ENCODE measurements at regions not wholly inside any gene's neighbourhood (a gene's known extent, or its start where the extent isn't known, plus 50 kb on each side); places are given as distances from the start of the nearest gene placed in this dataset.

DNA sequence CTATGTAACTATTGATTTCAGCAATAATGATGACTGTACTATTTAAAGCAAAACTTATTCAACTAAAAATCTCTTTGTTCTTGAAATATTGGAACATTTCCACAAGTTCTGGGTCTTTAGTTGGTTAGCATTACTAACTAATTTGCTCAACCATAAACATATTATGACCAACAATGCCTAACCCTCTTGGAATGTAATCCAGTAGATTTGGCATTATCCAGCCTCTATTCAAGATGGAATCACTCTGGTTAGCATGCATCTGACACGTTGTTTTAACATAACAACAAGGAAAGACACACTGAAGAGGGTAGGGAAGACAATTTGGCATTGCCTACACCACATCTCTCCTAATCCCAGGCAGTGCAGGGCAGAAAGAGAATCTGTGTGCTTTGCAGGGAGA, 941.3 kb upstream of the PCDH20 start:
- no peaks in the 10 kb centered on the region for H3K27me3 Mint-ChIP-seq (ENCODE audit: low read depth, unreplicated experiment)
- H3K9me3 Mint-ChIP-seq (ENCODE audit: unreplicated experiment) = no peaks in the 10 kb centered on the region
- H3K4me1 ChIP-seq (ENCODE audit: insufficient read depth, low read length) = no peaks in the 10 kb centered on the region
- no peaks in the 10 kb centered on the region for H3K79me2 ChIP-seq (ENCODE audit: insufficient read depth, low read length)
- TF ChIP-seq EZH2 (IDR thresholded peaks at IDR 0.05; ENCODE audit: insufficient read depth, low read length) (no peak), CTCF (IDR thresholded peaks at IDR 0.05; ENCODE audit: insufficient read depth, low read depth, low read length) (no peak)
- H3K27ac Mint-ChIP-seq (ENCODE audit: unreplicated experiment) = no peak overlapping the region
- H3K9ac ChIP-seq (ENCODE audit: low read length) = no peak overlapping the region
- no peaks in the 10 kb centered on the region for H3K36me3 Mint-ChIP-seq (ENCODE audit: low read depth, unreplicated experiment)
- H3K27ac ChIP-seq (ENCODE audit: low read depth, low read length) = no peak overlapping the region
- FAIRE-seq = no peak
- H2AFZ ChIP-seq (ENCODE audit: low read depth, low read length) = no peak overlapping the region
- no peaks in the 10 kb centered on the region for H3K4me1 Mint-ChIP-seq (ENCODE audit: low read depth, unreplicated experiment)
- no peak overlapping the region for H3K4me2 ChIP-seq (ENCODE audit: low read length)
- no peaks in the 10 kb centered on the region for H3K9me3 ChIP-seq (ENCODE audit: insufficient read depth, low read depth, low read length)
- no peak overlapping the region for H3K4me3 ChIP-seq (ENCODE audit: insufficient read depth, low read depth, low read length)
- H3K36me3 ChIP-seq (ENCODE audit: insufficient read depth, low read length) = no peaks in the 10 kb centered on the region
- no peak for DNase-seq (ENCODE audit: low read depth)
- H4K20me1 ChIP-seq (ENCODE audit: insufficient read depth, low read length) = no peaks in the 10 kb centered on the region
- H3K4me3 Mint-ChIP-seq (ENCODE audit: unreplicated experiment) = no peak overlapping the region
- no peaks in the 10 kb centered on the region for H3K27me3 ChIP-seq (ENCODE audit: insufficient read depth, low read length)

DNA sequence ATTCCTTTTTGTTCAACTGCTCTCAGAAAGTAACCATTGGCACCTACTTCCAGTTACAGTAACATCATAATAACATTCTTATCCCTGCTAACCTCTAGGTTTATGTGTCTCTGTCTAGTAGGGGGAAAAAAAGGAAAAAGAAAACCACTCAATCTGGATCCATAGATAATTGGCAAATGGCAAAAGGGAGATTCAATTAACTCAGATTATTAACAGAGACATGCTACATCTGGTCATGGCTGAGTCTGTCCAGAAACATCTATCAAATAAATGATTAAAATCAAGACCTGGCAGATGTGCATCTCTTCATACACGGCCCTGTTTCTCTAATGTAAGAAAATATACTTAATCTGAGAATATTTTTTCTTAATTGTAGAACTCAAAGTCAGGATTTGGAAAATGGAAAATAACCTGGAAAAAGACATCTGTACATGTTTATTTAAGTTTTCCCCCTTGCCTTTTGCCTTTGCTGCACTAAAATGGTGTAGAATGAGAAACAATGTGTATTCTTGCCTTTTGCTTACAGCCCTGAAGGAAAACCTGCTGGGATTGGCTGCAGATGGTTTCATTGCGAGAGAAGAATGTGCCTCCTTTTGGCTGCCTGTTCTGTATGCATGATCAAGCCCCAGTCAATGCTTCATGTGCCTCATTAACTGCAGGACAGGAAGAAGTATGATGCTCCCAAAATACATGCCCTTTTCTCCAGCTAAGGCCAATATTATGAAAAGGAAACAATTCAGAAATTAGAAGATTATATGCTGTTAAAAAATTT, 921.6 kb upstream of the PCDH20 start:
- FAIRE-seq (no peak), DNase-seq (ENCODE audit: low read depth) (no peak)
- H3K4me1 ChIP-seq (ENCODE audit: insufficient read depth, low read length) = no peaks in the 10 kb centered on the region
- H3K4me3 ChIP-seq (ENCODE audit: insufficient read depth, low read depth, low read length) = no peak overlapping the region
- no peaks in the 10 kb centered on the region for H3K9me3 ChIP-seq (ENCODE audit: insufficient read depth, low read depth, low read length)
- Mint-ChIP-seq H3K4me1 (ENCODE audit: low read depth, unreplicated experiment) (no peaks in the 10 kb centered on the region), H3K27me3 (ENCODE audit: low read depth, unreplicated experiment) (no peaks in the 10 kb centered on the region), H3K36me3 (ENCODE audit: low read depth, unreplicated experiment) (no peaks in the 10 kb centered on the region), H3K27ac (ENCODE audit: unreplicated experiment) (no peak overlapping the region), H3K4me3 (ENCODE audit: unreplicated experiment) (no peak overlapping the region), H3K9me3 (ENCODE audit: unreplicated experiment) (no peaks in the 10 kb centered on the region)
- TF ChIP-seq EZH2 (IDR thresholded peaks at IDR 0.05; ENCODE audit: insufficient read depth, low read length) (no peak), CTCF (IDR thresholded peaks at IDR 0.05; ENCODE audit: insufficient read depth, low read depth, low read length) (no peak)
- no peaks in the 10 kb centered on the region for H3K27me3 ChIP-seq (ENCODE audit: insufficient read depth, low read length)
- no peak overlapping the region for H3K9ac ChIP-seq (ENCODE audit: low read length)
- H3K4me2 ChIP-seq (ENCODE audit: low read length) = no peak overlapping the region
- H3K79me2 ChIP-seq (ENCODE audit: insufficient read depth, low read length) = no peaks in the 10 kb centered on the region
- H3K27ac ChIP-seq (ENCODE audit: low read depth, low read length) = no peak overlapping the region
- no peak overlapping the region for H2AFZ ChIP-seq (ENCODE audit: low read depth, low read length)
- H4K20me1 ChIP-seq (ENCODE audit: insufficient read depth, low read length) = no peaks in the 10 kb centered on the region
- no peaks in the 10 kb centered on the region for H3K36me3 ChIP-seq (ENCODE audit: insufficient read depth, low read length)

DNA sequence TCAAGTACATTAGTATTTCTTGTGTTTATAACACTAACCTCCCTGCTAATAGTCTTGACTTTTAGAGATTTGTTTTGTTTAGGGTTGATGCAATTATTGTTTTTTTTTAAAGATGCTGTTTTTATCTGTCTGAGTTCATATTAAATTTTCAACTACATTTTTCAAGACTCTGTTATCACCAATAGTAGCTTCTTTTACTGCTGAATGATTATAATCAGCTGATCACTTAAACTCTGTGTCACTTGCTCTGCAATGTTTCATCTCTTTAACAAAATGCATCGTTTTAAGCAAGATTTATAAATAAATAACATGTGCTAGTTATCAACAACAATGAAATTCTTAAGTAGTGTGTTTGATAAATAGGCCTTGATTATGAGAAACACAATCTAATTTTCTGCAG, 920.9 kb upstream of the PCDH20 start:
- H3K27ac Mint-ChIP-seq (ENCODE audit: unreplicated experiment) = no peak overlapping the region
- Histone ChIP-seq H3K9me3 (ENCODE audit: insufficient read depth, low read depth, low read length) (no peaks in the 10 kb centered on the region), H3K36me3 (ENCODE audit: insufficient read depth, low read length) (no peaks in the 10 kb centered on the region), H3K27me3 (ENCODE audit: insufficient read depth, low read length) (no peaks in the 10 kb centered on the region), H4K20me1 (ENCODE audit: insufficient read depth, low read length) (no peaks in the 10 kb centered on the region), H3K27ac (ENCODE audit: low read depth, low read length) (no peak overlapping the region), H3K4me3 (ENCODE audit: insufficient read depth, low read depth, low read length) (no peak overlapping the region), H3K4me2 (ENCODE audit: low read length) (no peak overlapping the region), H3K4me1 (ENCODE audit: insufficient read depth, low read length) (no peaks in the 10 kb centered on the region), H3K79me2 (ENCODE audit: insufficient read depth, low read length) (no peaks in the 10 kb centered on the region), H2AFZ (ENCODE audit: low read depth, low read length) (no peak overlapping the region), H3K9ac (ENCODE audit: low read length) (no peak overlapping the region)
- H3K4me1 Mint-ChIP-seq (ENCODE audit: low read depth, unreplicated experiment) = no peaks in the 10 kb centered on the region
- TF ChIP-seq EZH2 (IDR thresholded peaks at IDR 0.05; ENCODE audit: insufficient read depth, low read length) (no peak), CTCF (IDR thresholded peaks at IDR 0.05; ENCODE audit: insufficient read depth, low read depth, low read length) (no peak)
- FAIRE-seq (no peak), DNase-seq (ENCODE audit: low read depth) (no peak)
- no peaks in the 10 kb centered on the region for H3K27me3 Mint-ChIP-seq (ENCODE audit: low read depth, unreplicated experiment)
- no peaks in the 10 kb centered on the region for H3K9me3 Mint-ChIP-seq (ENCODE audit: unreplicated experiment)
- H3K4me3 Mint-ChIP-seq (ENCODE audit: unreplicated experiment) = no peak overlapping the region
- no peaks in the 10 kb centered on the region for H3K36me3 Mint-ChIP-seq (ENCODE audit: low read depth, unreplicated experiment)

Measured in astrocyte (in vitro differentiated cells and primary cell).